Panc1 (cell line): ENCODE measurements at regions not wholly inside any gene's neighbourhood (a gene's known extent, or its start where the extent isn't known, plus 50 kb on each side); places are given as distances from the start of the nearest gene placed in this dataset.

Source experiments
- ATAC-seq: fragments of 200-7000 bp; cut with Tn5 transposase; 2 replicates; pipeline ENCODE4 v1.9.1; 2020; ENCODE audit warnings: mild to moderate bottlenecking, moderate library complexity
- BruUV-seq: library from RNA; stranded (reverse); fragments of 400-500 nt; replicated peaks from 2 replicates; lab custom pipeline; 2021; lab: Mats Ljungman, UMichigan
- CTCF ChIA-PET: fragments of 300-600 bp; sonication (Branson Sonifier 250); formaldehyde crosslinking; loops from one replicate; lab custom pipeline; 2022; ENCODE audit warnings: antibody characterized with exemption; lab: Charles Lee
- POLR2A ChIA-PET: fragments of 300-600 bp; sonication (Branson Sonifier 250); formaldehyde crosslinking; loops from one replicate; lab custom pipeline; 2022; ENCODE audit warnings: antibody characterized with exemption; lab: Charles Lee
- DNase-seq: peaks from one replicate; pipeline ENCODE4 v3.0.0-alpha.2; 2010; ENCODE audit warnings: low read depth, low spot score
- H3K27ac ChIP-seq: 2 replicates; pipeline ENCODE4 v1.5.1; 2011; ENCODE audit warnings: mild to moderate bottlenecking, low read length, inconsistent platforms
- H3K27me3 ChIP-seq: fragments of 200-500 bp; sonication (Bioruptor generic); 2 replicates; pipeline ENCODE4 v1.6.0; 2014; ENCODE audit warnings: low read length, inconsistent platforms; ENCODE audit not compliant: control insufficient read depth, insufficient read depth
- H3K36me3 ChIP-seq: fragments of 200-500 bp; sonication (Bioruptor generic); 2 replicates; pipeline ENCODE4 v1.5.1; 2014; ENCODE audit warnings: inconsistent platforms, mild to moderate bottlenecking, low read length, moderate library complexity; ENCODE audit not compliant: control insufficient read depth, insufficient read depth
- H3K4me1 ChIP-seq: 2 replicates; pipeline ENCODE4 v1.5.1; 2011; ENCODE audit warnings: inconsistent platforms, mild to moderate bottlenecking, low read length, moderate library complexity; ENCODE audit not compliant: control insufficient read depth, insufficient read depth
- H3K4me3 ChIP-seq, 2 experiments: 2 replicates each; pipeline ENCODE4 v1.5.1; 2011 to 2012; ENCODE audit warnings: low read depth in 2 of 2, low read length in 2 of 2, mild to moderate bottlenecking in 2 of 2, inconsistent platforms in 1 of 2, moderate library complexity in 1 of 2
- H3K9me3 ChIP-seq: fragments of 200-500 bp; sonication (Bioruptor generic); 2 replicates; pipeline ENCODE4 v1.5.1; 2014; ENCODE audit warnings: low read depth, mild to moderate bottlenecking, inconsistent platforms, low read length, moderate library complexity; ENCODE audit not compliant: control insufficient read depth, insufficient read depth
- POLR2AphosphoS5 ChIP-seq: IDR thresholded peaks from 2 replicates; pipeline ENCODE4 v1.6.1; 2012; ENCODE audit warnings: mild to moderate bottlenecking, low read depth, low read length, moderate library complexity
- SIN3A ChIP-seq: IDR thresholded peaks from 2 replicates; pipeline ENCODE4 v1.6.1; 2012; ENCODE audit warnings: low read depth, mild to moderate bottlenecking, low read length, moderate library complexity, borderline replicate concordance; ENCODE audit not compliant: insufficient read depth
- TCF7L2 ChIP-seq: IDR thresholded peaks from 2 replicates; pipeline ENCODE4 v1.6.1; 2011; ENCODE audit warnings: mild to moderate bottlenecking, low read depth, low read length, inconsistent platforms
- in situ Hi-C: cut with HindIII; loops from 2 replicates; pipeline ENCODE4 v1.10.0; 2016; ENCODE audit warnings: low sequenced_read_pairs, low pct_unique_long_range_greater_than_20kb
- intact Hi-C: fragments of 100-400 bp; cut with micrococcal nuclease; formaldehyde crosslinking; loops from one replicate; pipeline ENCODE4 v1.10.0; 2022; ENCODE audit not compliant: unreplicated experiment
- TF ChIP-seq, protein P1 (sequence below): fragments of 450-650 bp; IDR thresholded peaks from 2 replicates; pipeline ENCODE4 v1.5.1; 2017; ENCODE audit warnings: mild to moderate bottlenecking
- TF ChIP-seq, protein P2 (sequence below), 2 experiments: IDR thresholded peaks; 2 replicates each; pipeline ENCODE4 v1.6.1; 2011 to 2012; ENCODE audit warnings: low read depth in 2 of 2, control low read depth in 1 of 2, low read length in 1 of 2, mild to moderate bottlenecking in 1 of 2, moderate library complexity in 1 of 2; ENCODE audit not compliant: insufficient read depth in 1 of 2

DNA sequence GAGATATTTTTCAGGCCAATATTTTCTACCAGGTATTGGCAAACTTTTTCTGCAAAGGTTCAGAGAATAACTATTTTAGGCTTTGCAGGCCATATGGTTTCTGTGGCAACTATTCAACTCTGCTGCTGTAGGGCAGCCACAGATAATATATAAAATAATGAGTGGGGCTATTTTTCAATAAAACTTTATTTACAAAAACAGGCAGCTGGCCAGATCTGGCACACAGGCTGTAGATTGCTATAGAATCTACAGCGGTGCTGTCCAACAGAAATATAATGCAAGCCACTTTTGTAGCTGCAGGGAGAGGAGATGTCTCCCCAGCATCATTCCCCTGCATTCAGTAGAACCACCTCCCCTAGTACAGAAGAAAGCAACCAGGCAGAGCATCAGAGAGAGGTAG lies 97.6 kb upstream of the BCOR start:
- TF ChIP-seq, protein P1, sequence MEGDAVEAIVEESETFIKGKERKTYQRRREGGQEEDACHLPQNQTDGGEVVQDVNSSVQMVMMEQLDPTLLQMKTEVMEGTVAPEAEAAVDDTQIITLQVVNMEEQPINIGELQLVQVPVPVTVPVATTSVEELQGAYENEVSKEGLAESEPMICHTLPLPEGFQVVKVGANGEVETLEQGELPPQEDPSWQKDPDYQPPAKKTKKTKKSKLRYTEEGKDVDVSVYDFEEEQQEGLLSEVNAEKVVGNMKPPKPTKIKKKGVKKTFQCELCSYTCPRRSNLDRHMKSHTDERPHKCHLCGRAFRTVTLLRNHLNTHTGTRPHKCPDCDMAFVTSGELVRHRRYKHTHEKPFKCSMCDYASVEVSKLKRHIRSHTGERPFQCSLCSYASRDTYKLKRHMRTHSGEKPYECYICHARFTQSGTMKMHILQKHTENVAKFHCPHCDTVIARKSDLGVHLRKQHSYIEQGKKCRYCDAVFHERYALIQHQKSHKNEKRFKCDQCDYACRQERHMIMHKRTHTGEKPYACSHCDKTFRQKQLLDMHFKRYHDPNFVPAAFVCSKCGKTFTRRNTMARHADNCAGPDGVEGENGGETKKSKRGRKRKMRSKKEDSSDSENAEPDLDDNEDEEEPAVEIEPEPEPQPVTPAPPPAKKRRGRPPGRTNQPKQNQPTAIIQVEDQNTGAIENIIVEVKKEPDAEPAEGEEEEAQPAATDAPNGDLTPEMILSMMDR: no peak
- no peak for TF ChIP-seq SIN3A
- Histone ChIP-seq H3K9me3 (no peaks in the 10 kb centered on the region), H3K4me1 (no peaks in the 10 kb centered on the region), H3K27ac (no peak overlapping the region), H3K36me3 (no peaks in the 10 kb centered on the region), H3K4me3 (no peak overlapping the region), H3K27me3 (no peaks in the 10 kb centered on the region)
- ChIA-PET POLR2A (no interaction called here), CTCF (no interaction called here)
- intact Hi-C loops (no loop called here), in situ Hi-C loops (no loop called here)
- ATAC-seq (no peak), DNase-seq (no peak)
- BruUV-seq: no TSS peak

DNA sequence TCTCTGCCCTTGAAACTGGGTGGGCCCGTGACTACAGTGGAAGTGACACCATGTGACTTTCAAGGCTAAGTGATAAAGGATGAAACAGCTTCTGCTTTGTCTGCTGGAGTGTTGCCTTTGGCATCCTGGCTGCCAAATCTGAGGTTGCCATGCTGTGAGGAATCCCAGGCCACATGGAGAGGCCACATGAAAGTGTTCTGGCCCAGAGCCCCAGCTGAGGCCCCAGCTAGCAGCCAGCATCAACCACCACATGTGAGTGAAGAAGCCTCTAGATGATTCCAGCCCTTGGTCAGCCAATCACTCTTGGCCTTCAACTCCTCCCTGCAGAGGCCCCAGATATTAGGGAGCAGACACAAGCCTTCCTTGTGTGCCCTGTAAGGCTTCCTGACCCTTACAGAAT lies 94.4 kb upstream of the BCOR start:
- Histone ChIP-seq H3K9me3 (no peaks in the 10 kb centered on the region), H3K36me3 (no peaks in the 10 kb centered on the region), H3K27ac (no peak overlapping the region), H3K4me1 (no peaks in the 10 kb centered on the region), H3K27me3 (no peaks in the 10 kb centered on the region), H3K4me3 (no peak overlapping the region)
- no peak for ATAC-seq
- BruUV-seq: no TSS peak
- DNase-seq: no peak
- intact Hi-C loops: no loop called here
- TF ChIP-seq, protein P2, sequence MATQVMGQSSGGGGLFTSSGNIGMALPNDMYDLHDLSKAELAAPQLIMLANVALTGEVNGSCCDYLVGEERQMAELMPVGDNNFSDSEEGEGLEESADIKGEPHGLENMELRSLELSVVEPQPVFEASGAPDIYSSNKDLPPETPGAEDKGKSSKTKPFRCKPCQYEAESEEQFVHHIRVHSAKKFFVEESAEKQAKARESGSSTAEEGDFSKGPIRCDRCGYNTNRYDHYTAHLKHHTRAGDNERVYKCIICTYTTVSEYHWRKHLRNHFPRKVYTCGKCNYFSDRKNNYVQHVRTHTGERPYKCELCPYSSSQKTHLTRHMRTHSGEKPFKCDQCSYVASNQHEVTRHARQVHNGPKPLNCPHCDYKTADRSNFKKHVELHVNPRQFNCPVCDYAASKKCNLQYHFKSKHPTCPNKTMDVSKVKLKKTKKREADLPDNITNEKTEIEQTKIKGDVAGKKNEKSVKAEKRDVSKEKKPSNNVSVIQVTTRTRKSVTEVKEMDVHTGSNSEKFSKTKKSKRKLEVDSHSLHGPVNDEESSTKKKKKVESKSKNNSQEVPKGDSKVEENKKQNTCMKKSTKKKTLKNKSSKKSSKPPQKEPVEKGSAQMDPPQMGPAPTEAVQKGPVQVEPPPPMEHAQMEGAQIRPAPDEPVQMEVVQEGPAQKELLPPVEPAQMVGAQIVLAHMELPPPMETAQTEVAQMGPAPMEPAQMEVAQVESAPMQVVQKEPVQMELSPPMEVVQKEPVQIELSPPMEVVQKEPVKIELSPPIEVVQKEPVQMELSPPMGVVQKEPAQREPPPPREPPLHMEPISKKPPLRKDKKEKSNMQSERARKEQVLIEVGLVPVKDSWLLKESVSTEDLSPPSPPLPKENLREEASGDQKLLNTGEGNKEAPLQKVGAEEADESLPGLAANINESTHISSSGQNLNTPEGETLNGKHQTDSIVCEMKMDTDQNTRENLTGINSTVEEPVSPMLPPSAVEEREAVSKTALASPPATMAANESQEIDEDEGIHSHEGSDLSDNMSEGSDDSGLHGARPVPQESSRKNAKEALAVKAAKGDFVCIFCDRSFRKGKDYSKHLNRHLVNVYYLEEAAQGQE (IDR thresholded peaks at IDR 0.05; ENCODE audit: insufficient read depth in 1 of 2, low read depth in 2 of 2, low read length in 1 of 2): no peak
- TF ChIP-seq POLR2AphosphoS5: no peak
- TF ChIP-seq SIN3A: no peak
- TF ChIP-seq TCF7L2: no peak
- TF ChIP-seq, protein P1: no peak
- in situ Hi-C loops: no loop called here
- CTCF ChIA-PET: no interaction called here
- POLR2A ChIA-PET: no interaction called here

DNA sequence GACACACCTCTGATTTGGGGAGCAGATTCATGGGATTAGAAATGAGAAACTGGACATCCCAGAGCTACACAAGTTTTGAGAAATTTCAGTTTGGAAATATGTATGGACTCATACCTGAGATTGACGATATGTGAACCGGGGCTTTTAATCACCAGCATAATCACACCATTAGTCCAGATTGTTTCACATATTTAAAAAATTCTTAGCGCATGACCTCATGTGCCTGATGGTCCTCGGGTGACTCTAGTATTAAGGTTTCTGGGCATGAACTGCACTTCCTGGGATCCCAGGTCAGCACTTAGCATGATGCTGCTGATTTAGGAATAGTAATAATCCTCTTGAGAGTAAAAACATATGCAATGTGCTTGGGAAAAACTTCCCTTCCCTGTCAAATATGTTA lies 91.9 kb upstream of the BCOR start:
- Histone ChIP-seq H3K9me3 (no peaks in the 10 kb centered on the region), H3K36me3 (no peaks in the 10 kb centered on the region), H3K27ac (no peak overlapping the region), H3K4me3 (no peak overlapping the region), H3K27me3 (no peaks in the 10 kb centered on the region), H3K4me1 (no peaks in the 10 kb centered on the region)
- no TSS peak for BruUV-seq
- POLR2A ChIA-PET: no interaction called here
- TF ChIP-seq SIN3A (no peak), TCF7L2 (no peak), POLR2AphosphoS5 (no peak)
- TF ChIP-seq, protein P1: no peak
- TF ChIP-seq, protein P2 (IDR thresholded peaks at IDR 0.05; ENCODE audit: insufficient read depth in 1 of 2, low read depth in 2 of 2, low read length in 1 of 2): no peak
- DNase-seq (no peak), ATAC-seq (no peak)
- CTCF ChIA-PET: no interaction called here
- in situ Hi-C loops: no loop called here
- intact Hi-C loops: no loop called here
